ENCODE measurements at regions not wholly inside any gene's neighbourhood (a gene's known extent, or its start where the extent isn't known, plus 50 kb on each side); places are given as distances from the start of the nearest gene placed in this dataset.

DNA sequence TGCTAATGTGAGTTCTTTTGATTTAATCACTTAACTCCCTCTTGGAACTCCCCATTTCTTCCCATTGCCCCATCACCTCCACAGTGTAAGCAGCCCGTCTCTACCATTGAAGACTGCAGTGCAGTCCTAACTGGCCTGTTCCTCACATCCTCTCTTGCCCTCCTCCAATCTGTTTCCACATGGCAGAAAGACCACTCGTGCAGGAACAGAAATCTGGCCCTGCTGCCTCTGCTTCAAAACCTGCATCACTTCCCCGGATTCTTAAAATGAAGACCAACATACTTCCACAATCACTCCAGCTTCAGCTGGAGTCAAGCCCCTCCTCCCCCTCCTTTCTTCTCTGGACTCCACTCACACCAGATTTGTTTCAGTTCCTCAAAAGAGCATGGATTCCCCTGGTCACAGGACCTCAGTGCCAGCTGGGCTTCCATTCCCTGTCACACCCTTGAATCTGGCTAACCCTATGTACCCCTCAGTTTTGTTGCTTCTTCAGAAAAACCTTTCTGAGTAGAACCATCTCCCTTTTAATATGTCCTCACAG lies 802.3 kb downstream of the MAFB start:
- TF ChIP-seq, protein P1, sequence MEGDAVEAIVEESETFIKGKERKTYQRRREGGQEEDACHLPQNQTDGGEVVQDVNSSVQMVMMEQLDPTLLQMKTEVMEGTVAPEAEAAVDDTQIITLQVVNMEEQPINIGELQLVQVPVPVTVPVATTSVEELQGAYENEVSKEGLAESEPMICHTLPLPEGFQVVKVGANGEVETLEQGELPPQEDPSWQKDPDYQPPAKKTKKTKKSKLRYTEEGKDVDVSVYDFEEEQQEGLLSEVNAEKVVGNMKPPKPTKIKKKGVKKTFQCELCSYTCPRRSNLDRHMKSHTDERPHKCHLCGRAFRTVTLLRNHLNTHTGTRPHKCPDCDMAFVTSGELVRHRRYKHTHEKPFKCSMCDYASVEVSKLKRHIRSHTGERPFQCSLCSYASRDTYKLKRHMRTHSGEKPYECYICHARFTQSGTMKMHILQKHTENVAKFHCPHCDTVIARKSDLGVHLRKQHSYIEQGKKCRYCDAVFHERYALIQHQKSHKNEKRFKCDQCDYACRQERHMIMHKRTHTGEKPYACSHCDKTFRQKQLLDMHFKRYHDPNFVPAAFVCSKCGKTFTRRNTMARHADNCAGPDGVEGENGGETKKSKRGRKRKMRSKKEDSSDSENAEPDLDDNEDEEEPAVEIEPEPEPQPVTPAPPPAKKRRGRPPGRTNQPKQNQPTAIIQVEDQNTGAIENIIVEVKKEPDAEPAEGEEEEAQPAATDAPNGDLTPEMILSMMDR (IDR thresholded peaks at IDR 0.05), result no peak
- no peak for TF ChIP-seq POLR2A (IDR thresholded peaks at IDR 0.05)
